ENCODE measurements at regions not wholly inside any gene's neighbourhood (a gene's known extent, or its start where the extent isn't known, plus 50 kb on each side); places are given as distances from the start of the nearest gene placed in this dataset.

DNA sequence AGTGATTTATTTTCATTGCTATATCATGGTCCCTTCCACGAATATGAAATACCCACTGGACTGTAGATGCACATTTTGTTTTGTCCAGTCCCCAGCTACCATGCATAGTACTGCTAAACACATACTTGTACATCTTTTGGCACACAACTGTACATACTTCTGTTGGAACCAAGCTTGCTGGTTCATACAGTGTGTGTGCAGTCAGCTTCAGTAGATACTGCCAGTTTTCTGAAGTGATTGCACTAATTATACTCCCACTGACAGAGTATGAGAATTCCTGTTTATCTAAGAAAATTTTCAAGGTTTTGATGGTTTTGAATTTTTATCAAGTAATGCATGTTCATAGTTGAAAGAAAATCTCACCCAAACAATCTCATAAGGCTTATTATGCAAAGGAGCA, 100.7 kb upstream of the LMCD1 start:
- Histone ChIP-seq H3K27me3 (replicated peaks; ENCODE audit: insufficient read depth, low read depth, low read length, poor library complexity) (no peaks in the 10 kb centered on the region), H3K9me3 (ENCODE audit: low read depth, low read length, poor library complexity, severe bottlenecking) (no peaks in the 10 kb centered on the region), H3K27ac (ENCODE audit: low read depth, low read length, poor library complexity, severe bottlenecking) (no peak overlapping the region), H3K4me3 (ENCODE audit: low read depth, low read length, poor library complexity, severe bottlenecking) (no peak overlapping the region), H3K36me3 (ENCODE audit: insufficient read depth, low read length, poor library complexity, severe bottlenecking) (no peaks in the 10 kb centered on the region), H3K4me1 (ENCODE audit: insufficient read depth, low read length, poor library complexity, severe bottlenecking) (no peaks in the 10 kb centered on the region)
- CTCF ChIA-PET = no interaction called here
- BruUV-seq (replicated peaks) = no TSS peak
- POLR2A ChIA-PET (ENCODE audit: low non-redundant PET) = no interaction called here
- no peak for DNase-seq (ENCODE audit: low spot score)
- intact Hi-C loops (cut with micrococcal nuclease; ENCODE audit: unreplicated experiment) = no loop called here
- TF ChIP-seq CTCF (conservative IDR thresholded peaks at IDR 0.05; ENCODE audit: low read depth, low read length) (no peak), EZH2 (IDR thresholded peaks at IDR 0.05; ENCODE audit: borderline replicate concordance, low read depth, low read length, poor library complexity, severe bottlenecking) (no peak)

- no TSS peak for BruUV-seq (replicated peaks)
- no peak for DNase-seq (ENCODE audit: low spot score)
- CTCF ChIA-PET = no interaction called here
Observed at GRCh38 chr3:8403996-8404395, 97.6 kb upstream of the LMCD1 start.

GRCh38 chr3:8405144-8405543, 96.5 kb upstream of the LMCD1 start:
- Histone ChIP-seq H3K27ac (ENCODE audit: low read depth, low read length, poor library complexity, severe bottlenecking) (no peak overlapping the region), H3K4me3 (ENCODE audit: low read depth, low read length, poor library complexity, severe bottlenecking) (no peak overlapping the region), H3K27me3 (replicated peaks; ENCODE audit: insufficient read depth, low read depth, low read length, poor library complexity) (no peaks in the 10 kb centered on the region), H3K9me3 (ENCODE audit: low read depth, low read length, poor library complexity, severe bottlenecking) (peaks cover 7% of the 10 kb centered on the region), H3K36me3 (ENCODE audit: insufficient read depth, low read length, poor library complexity, severe bottlenecking) (no peaks in the 10 kb centered on the region), H3K4me1 (ENCODE audit: insufficient read depth, low read length, poor library complexity, severe bottlenecking) (no peaks in the 10 kb centered on the region)
- intact Hi-C loops (cut with micrococcal nuclease; ENCODE audit: unreplicated experiment) = no loop called here
- no TSS peak for BruUV-seq (replicated peaks)
- DNase-seq (ENCODE audit: low spot score) = no peak
- ChIA-PET POLR2A (ENCODE audit: low non-redundant PET) (no interaction called here), CTCF (no interaction called here)
- TF ChIP-seq EZH2 (IDR thresholded peaks at IDR 0.05; ENCODE audit: borderline replicate concordance, low read depth, low read length, poor library complexity, severe bottlenecking) = no peak

More at GRCh38 chr3:8403996-8404395, 97.6 kb upstream of the LMCD1 start:
- POLR2A ChIA-PET (ENCODE audit: low non-redundant PET) = no interaction called here
- no peaks in the 10 kb centered on the region for H3K36me3 ChIP-seq (ENCODE audit: insufficient read depth, low read length, poor library complexity, severe bottlenecking)
- no peak overlapping the region for H3K27ac ChIP-seq (ENCODE audit: low read depth, low read length, poor library complexity, severe bottlenecking)
- peaks cover 7% of the 10 kb centered on the region for H3K9me3 ChIP-seq (ENCODE audit: low read depth, low read length, poor library complexity, severe bottlenecking)
- no peak overlapping the region for H3K4me3 ChIP-seq (ENCODE audit: low read depth, low read length, poor library complexity, severe bottlenecking)
- H3K4me1 ChIP-seq (ENCODE audit: insufficient read depth, low read length, poor library complexity, severe bottlenecking) = no peaks in the 10 kb centered on the region
- intact Hi-C loops (cut with micrococcal nuclease; ENCODE audit: unreplicated experiment) = no loop called here
- TF ChIP-seq EZH2 (IDR thresholded peaks at IDR 0.05; ENCODE audit: borderline replicate concordance, low read depth, low read length, poor library complexity, severe bottlenecking) = no peak
- no peak for TF ChIP-seq CTCF (conservative IDR thresholded peaks at IDR 0.05; ENCODE audit: low read depth, low read length)
- no peaks in the 10 kb centered on the region for H3K27me3 ChIP-seq (replicated peaks; ENCODE audit: insufficient read depth, low read depth, low read length, poor library complexity)

GRCh38 chr3:8406479-8406878, 95.1 kb upstream of the LMCD1 start:
- no peak for TF ChIP-seq CTCF (conservative IDR thresholded peaks at IDR 0.05; ENCODE audit: low read depth, low read length)
- POLR2A ChIA-PET (ENCODE audit: low non-redundant PET) = no interaction called here
- intact Hi-C loops (cut with micrococcal nuclease; ENCODE audit: unreplicated experiment) = no loop called here

More at GRCh38 chr3:8406479-8406878, 95.1 kb upstream of the LMCD1 start:
- no TSS peak for BruUV-seq (replicated peaks)
- no peak for DNase-seq (ENCODE audit: low spot score)
- Histone ChIP-seq H3K4me3 (ENCODE audit: low read depth, low read length, poor library complexity, severe bottlenecking) (no peak overlapping the region), H3K27me3 (replicated peaks; ENCODE audit: insufficient read depth, low read depth, low read length, poor library complexity) (no peaks in the 10 kb centered on the region), H3K9me3 (ENCODE audit: low read depth, low read length, poor library complexity, severe bottlenecking) (peaks cover 7% of the 10 kb centered on the region), H3K36me3 (ENCODE audit: insufficient read depth, low read length, poor library complexity, severe bottlenecking) (no peaks in the 10 kb centered on the region), H3K4me1 (ENCODE audit: insufficient read depth, low read length, poor library complexity, severe bottlenecking) (no peaks in the 10 kb centered on the region), H3K27ac (ENCODE audit: low read depth, low read length, poor library complexity, severe bottlenecking) (no peak overlapping the region)
- CTCF ChIA-PET = no interaction called here

All from A673 (cell line).